ENCODE measurements at regions not wholly inside any gene's neighbourhood (a gene's known extent, or its start where the extent isn't known, plus 50 kb on each side); places are given as distances from the start of the nearest gene placed in this dataset.

DNA sequence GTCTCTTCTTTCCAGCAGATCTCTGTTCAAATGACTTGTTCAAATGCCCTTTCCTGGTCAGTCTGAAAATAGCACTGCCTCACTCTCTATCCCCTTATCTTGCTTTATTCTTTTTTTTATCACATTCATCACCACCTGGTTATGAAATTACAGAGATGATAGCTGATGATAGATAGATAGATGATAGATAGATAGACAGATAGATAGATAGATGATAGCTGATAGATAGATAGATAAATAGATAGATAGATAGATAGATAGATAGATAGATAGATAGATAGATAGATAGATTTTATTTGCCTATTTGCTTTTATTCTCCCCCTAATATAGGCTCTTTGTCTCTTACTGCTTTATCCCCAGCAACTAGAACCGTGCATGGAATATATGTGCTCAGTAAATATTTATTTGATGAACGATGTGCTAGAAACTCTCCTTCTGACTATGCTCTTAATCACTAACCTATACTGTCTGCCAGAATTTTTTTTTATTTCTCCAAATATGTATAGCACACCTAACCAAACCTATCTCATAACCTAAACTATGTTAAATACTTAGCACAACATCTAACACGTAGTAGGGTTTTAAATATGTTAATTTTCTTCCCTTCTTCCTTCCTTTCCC is 372.8 kb upstream of the DUSP10 start:
- H4K20me1 ChIP-seq (ENCODE audit: insufficient read depth, low read length): no peaks in the 10 kb centered on the region

DNA sequence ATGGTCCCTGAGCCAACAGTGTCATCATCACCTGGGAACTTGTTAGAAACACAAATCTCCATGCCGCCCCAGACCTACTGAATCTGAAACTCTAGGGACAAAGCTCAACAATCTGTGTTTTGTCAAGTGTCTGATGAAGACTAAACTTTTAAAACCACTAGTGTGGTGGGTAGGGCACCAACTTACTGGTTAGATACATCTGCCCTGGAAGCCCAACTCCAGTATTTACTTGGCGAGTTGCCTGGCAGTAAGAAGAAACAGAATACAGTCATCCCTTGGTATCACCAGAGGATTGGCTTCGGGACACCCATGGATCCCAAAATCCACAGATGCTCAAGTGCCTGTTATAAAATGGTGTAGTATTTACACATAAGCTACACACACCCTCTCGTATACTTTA is 367.9 kb upstream of the DUSP10 start:
- DNase-seq: no peak
- TF ChIP-seq, protein P1, sequence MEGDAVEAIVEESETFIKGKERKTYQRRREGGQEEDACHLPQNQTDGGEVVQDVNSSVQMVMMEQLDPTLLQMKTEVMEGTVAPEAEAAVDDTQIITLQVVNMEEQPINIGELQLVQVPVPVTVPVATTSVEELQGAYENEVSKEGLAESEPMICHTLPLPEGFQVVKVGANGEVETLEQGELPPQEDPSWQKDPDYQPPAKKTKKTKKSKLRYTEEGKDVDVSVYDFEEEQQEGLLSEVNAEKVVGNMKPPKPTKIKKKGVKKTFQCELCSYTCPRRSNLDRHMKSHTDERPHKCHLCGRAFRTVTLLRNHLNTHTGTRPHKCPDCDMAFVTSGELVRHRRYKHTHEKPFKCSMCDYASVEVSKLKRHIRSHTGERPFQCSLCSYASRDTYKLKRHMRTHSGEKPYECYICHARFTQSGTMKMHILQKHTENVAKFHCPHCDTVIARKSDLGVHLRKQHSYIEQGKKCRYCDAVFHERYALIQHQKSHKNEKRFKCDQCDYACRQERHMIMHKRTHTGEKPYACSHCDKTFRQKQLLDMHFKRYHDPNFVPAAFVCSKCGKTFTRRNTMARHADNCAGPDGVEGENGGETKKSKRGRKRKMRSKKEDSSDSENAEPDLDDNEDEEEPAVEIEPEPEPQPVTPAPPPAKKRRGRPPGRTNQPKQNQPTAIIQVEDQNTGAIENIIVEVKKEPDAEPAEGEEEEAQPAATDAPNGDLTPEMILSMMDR (IDR thresholded peaks at IDR 0.05; ENCODE audit: low read length): no peak
- TF ChIP-seq EZH2phosphoT487 (IDR thresholded peaks at IDR 0.05; ENCODE audit: low read length) (no peak), EZH2 (optimal IDR thresholded peaks at IDR 0.05; ENCODE audit: low read depth, low read length) (no peak)

More for the DNA sequence above, 372.8 kb upstream of the DUSP10 start:
- Histone ChIP-seq H3K9me2 (replicated peaks; ENCODE audit: insufficient read depth, low read length) (no peaks in the 10 kb centered on the region), H3K79me2 (ENCODE audit: low read length) (no peaks in the 10 kb centered on the region), H3K9me3 (replicated peaks; ENCODE audit: insufficient read depth, low read length) (no peaks in the 10 kb centered on the region), H3K27ac (ENCODE audit: low read length) (no peak overlapping the region), H3K4me1 (ENCODE audit: low read length) (no peaks in the 10 kb centered on the region), H3K36me3 (replicated peaks; ENCODE audit: insufficient read depth, low read length) (no peaks in the 10 kb centered on the region), H2AFZ (ENCODE audit: low read length) (no peak overlapping the region), H3K4me2 (ENCODE audit: low read depth, low read length) (no peak overlapping the region), H3K4me3 (ENCODE audit: low read length) (no peak overlapping the region), H3K27me3 (replicated peaks; ENCODE audit: insufficient read depth, low read length) (no peaks in the 10 kb centered on the region), H3F3A (ENCODE audit: insufficient read depth, low read length) (no peaks in the 10 kb centered on the region), H3K9ac (ENCODE audit: low read length) (no peak overlapping the region)
- no peak for DNase-seq
- TF ChIP-seq EZH2 (optimal IDR thresholded peaks at IDR 0.05; ENCODE audit: low read depth, low read length) (no peak), EZH2phosphoT487 (IDR thresholded peaks at IDR 0.05; ENCODE audit: low read length) (no peak)
- TF ChIP-seq, protein P1 (IDR thresholded peaks at IDR 0.05; ENCODE audit: low read length): no peak

DNA sequence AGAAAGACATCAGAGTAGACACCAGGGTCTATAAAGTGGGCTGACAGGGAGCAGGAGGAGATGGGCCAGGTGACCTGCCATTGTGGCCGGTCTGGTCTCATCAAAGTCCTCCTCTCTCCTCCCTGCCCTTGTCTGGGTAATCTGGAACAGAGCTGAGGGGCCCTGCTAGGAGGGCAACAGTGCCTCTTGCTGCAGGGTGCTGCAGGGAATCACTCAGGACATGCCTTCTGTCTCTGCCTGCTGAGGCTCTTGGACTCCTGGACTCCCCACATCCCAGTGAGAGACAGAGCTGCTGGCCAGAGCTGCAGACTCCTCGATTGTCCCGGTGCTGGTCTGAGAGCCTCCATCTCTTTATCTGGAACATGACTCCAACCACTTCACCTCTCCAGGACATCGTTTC is 366.1 kb upstream of the DUSP10 start:
- Histone ChIP-seq H3F3A (ENCODE audit: insufficient read depth, low read length) (no peaks in the 10 kb centered on the region), H3K4me2 (ENCODE audit: low read depth, low read length) (no peak overlapping the region), H3K9ac (ENCODE audit: low read length) (no peak overlapping the region), H3K27ac (ENCODE audit: low read length) (no peak overlapping the region), H3K27me3 (replicated peaks; ENCODE audit: insufficient read depth, low read length) (no peaks in the 10 kb centered on the region), H2AFZ (ENCODE audit: low read length) (no peak overlapping the region), H3K4me1 (ENCODE audit: low read length) (no peaks in the 10 kb centered on the region), H4K20me1 (ENCODE audit: insufficient read depth, low read length) (no peaks in the 10 kb centered on the region), H3K4me3 (ENCODE audit: low read length) (no peak overlapping the region), H3K79me2 (ENCODE audit: low read length) (no peaks in the 10 kb centered on the region), H3K36me3 (replicated peaks; ENCODE audit: insufficient read depth, low read length) (no peaks in the 10 kb centered on the region), H3K9me3 (replicated peaks; ENCODE audit: insufficient read depth, low read length) (no peaks in the 10 kb centered on the region), H3K9me2 (replicated peaks; ENCODE audit: insufficient read depth, low read length) (no peaks in the 10 kb centered on the region)
- TF ChIP-seq EZH2phosphoT487 (IDR thresholded peaks at IDR 0.05; ENCODE audit: low read length) (no peak), EZH2 (optimal IDR thresholded peaks at IDR 0.05; ENCODE audit: low read depth, low read length) (no peak)
- TF ChIP-seq, protein P1 (IDR thresholded peaks at IDR 0.05; ENCODE audit: low read length): no peak
- DNase-seq: no peak

More for the DNA sequence above, 367.9 kb upstream of the DUSP10 start:
- Histone ChIP-seq H3K79me2 (ENCODE audit: low read length) (no peaks in the 10 kb centered on the region), H3K36me3 (replicated peaks; ENCODE audit: insufficient read depth, low read length) (no peaks in the 10 kb centered on the region), H3K27me3 (replicated peaks; ENCODE audit: insufficient read depth, low read length) (no peaks in the 10 kb centered on the region), H3K4me1 (ENCODE audit: low read length) (no peaks in the 10 kb centered on the region), H2AFZ (ENCODE audit: low read length) (no peak overlapping the region), H3K4me2 (ENCODE audit: low read depth, low read length) (no peak overlapping the region), H3K27ac (ENCODE audit: low read length) (no peak overlapping the region), H3F3A (ENCODE audit: insufficient read depth, low read length) (no peaks in the 10 kb centered on the region), H3K9me3 (replicated peaks; ENCODE audit: insufficient read depth, low read length) (no peaks in the 10 kb centered on the region), H3K9ac (ENCODE audit: low read length) (no peak overlapping the region), H3K4me3 (ENCODE audit: low read length) (no peak overlapping the region), H4K20me1 (ENCODE audit: insufficient read depth, low read length) (no peaks in the 10 kb centered on the region), H3K9me2 (replicated peaks; ENCODE audit: insufficient read depth, low read length) (no peaks in the 10 kb centered on the region)
